Stimulated activated naive CD8-positive, alpha-beta T cell treated with anti-CD3 and anti-CD28 coated beads, Interleukin-15, Interleukin-2, amounts not matched to agents 100 U/mL and 50 U/mL, for 24 hours (primary cell): ENCODE measurements at regions not wholly inside any gene's neighbourhood (a gene's known extent, or its start where the extent isn't known, plus 50 kb on each side); places are given as distances from the start of the nearest gene placed in this dataset.

Source experiments
- ATAC-seq: fragments of 150-1000 bp; cut with Tn5 transposase; one replicate; pipeline ENCODE4 v1.10.0; 2021
- DNase-seq: peaks from one replicate; pipeline ENCODE4 v3.0.0; 2021

DNA sequence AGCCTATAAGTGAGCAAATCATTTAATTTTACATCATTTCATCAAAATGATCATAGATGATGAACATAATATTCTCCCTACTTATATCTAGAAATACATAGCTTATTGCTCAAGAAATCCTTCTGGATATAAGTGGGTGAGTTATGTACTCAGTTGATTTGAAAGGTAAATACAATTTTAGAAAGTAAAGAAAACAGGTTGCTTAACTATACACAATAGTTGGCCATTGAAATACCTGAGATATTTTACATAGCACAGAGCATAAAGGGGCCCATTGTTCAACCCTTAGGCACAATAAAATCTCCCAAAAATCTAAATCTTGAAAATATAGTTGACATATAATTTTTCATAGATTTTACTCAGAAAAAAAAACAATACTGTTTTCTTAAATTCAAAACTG, 782.0 kb upstream of the KLHL1 start:
- ATAC-seq = no peak
- no peak for DNase-seq

- DNase-seq = no peak
- ATAC-seq = no peak
These were observed 780.9 kb upstream of the KLHL1 start for GRCh38 chr13:70889163-70889562.

DNA sequence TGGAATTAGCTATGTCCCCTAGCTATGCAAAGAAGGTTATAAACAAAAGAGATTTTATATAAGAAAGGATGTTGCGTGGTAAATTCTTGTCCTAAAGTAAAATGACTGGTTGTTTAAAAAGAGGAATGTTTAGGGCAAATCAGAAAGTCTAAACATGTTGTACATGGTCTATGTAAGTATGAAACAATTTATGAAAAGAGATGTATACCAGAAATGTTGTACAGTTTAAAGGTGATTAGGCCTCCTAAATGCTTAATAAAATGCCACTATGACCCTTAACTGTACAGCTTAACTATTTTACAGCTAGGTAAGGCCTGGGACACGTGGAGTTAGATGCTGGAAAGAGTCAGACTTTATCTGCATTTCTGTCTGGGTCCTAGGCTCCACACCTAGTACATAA, 775.9 kb upstream of the KLHL1 start:
- ATAC-seq = no peak
- DNase-seq = no peak

- no peak for DNase-seq
- ATAC-seq = no peak
These were observed 766.4 kb upstream of the KLHL1 start for GRCh38 chr13:70874636-70875035.

DNA sequence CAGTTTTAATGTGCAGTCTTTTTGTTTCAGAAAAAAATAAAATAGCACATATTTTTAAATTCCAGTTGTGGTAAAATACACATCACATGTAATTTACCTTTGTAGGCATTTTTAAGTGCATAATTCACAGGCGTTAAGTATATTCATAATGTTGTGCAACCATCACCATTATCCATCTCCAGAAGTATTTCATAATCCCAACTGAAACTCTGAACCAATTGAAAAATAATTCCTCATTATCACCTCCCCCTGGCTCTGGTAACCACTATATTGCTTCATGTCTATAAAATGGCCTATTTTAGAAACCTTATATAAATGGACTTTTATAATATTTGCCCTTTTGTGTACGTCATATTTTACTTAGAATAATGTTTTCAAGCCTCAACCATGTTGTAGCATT, 756.5 kb upstream of the KLHL1 start:
- DNase-seq = no peak
- no peak for ATAC-seq

- DNase-seq = no peak
These were observed 748.5 kb upstream of the KLHL1 start for GRCh38 chr13:70856711-70857110.

DNA sequence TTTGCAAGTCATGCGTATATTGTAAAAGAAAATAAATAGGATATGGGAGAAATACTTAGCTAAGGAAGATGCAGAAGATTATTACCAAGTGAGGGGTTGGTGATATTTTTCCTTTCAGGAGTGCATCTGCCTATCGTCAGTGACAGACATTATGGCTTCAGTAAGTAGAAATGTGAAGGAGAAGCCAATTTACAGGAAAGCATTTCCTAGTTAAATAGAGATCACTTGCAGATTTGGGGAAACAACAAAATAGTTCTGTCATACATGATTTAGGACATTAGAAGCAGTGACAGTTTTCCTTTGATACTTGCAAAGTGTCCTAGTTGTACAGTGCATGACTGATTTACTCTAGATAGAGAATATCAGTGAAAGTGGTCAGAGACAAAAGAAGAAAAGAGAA, 747.8 kb upstream of the KLHL1 start:
- ATAC-seq = no peak
- no peak for DNase-seq

More at GRCh38 chr13:70856711-70857110, 748.5 kb upstream of the KLHL1 start:
- ATAC-seq = no peak

- ATAC-seq = no peak
- DNase-seq = no peak
These were observed 741.0 kb upstream of the KLHL1 start for GRCh38 chr13:70849222-70849621.

- DNase-seq = no peak
- no peak for ATAC-seq
These were observed 736.3 kb upstream of the KLHL1 start for GRCh38 chr13:70844391-70845108.

- DNase-seq = no peak
- no peak for ATAC-seq
These were observed 733.9 kb upstream of the KLHL1 start for GRCh38 chr13:70842062-70842644.

GRCh38 chr13:70841240-70842061, 733.2 kb upstream of the KLHL1 start:
- DNase-seq (no peak), ATAC-seq (no peak)

DNA sequence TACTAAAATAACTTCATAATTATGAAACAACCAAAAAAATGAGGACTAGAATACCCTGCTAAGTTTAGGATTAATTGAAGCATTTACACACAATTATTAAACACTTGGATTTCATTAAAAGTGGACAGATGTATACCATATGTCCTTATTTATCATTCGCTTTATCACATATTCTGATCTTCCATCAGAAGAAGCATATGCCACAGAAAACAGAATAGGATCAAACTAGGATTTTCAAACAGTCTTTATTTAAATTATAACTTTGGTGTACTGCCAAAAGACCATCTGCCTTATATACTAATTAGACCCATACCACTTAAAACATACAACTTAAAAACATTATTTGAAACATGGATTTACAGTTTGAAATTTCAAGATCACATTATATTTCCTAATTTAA, 727.1 kb upstream of the KLHL1 start:
- ATAC-seq (no peak), DNase-seq (no peak)

DNA sequence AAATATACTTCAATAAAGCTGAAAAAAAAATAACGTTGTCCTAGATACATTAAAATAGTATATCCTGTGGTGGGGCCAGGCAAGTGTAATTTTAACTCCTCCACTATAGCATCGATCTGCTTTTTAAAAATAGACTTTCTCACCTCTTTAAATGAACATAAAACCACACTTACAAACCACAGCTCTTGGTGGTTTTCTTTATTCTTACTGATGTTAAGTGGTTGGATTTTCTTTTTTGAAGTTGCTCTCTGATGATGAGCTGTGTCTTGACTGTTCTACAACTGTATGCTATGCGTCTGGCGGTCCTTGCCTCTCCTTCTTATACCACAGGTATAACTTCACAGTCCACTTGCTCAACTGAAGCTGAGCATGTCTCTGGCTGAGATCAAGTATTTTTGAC, 721.5 kb upstream of the KLHL1 start:
- DNase-seq = no peak
- ATAC-seq = no peak

DNA sequence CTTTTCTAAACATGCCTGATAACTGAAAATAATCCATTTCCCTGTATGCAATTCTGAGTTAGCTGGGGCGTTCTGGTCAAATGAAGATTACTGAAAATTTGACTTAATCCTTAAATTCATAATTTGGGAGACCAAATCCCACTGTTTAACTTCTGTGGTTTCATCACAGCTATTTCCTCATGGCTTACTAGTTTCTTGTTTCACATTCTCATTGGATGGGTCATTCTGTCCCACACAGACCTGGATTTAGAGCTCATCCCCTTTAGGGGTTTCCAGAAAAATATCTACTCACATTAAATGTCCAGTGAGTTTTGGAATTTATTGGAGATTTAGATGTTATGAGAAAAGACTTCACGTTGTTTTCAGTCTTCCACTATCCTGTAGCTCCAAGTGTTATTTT, 709.3 kb upstream of the KLHL1 start:
- DNase-seq (no peak), ATAC-seq (no peak)

DNA sequence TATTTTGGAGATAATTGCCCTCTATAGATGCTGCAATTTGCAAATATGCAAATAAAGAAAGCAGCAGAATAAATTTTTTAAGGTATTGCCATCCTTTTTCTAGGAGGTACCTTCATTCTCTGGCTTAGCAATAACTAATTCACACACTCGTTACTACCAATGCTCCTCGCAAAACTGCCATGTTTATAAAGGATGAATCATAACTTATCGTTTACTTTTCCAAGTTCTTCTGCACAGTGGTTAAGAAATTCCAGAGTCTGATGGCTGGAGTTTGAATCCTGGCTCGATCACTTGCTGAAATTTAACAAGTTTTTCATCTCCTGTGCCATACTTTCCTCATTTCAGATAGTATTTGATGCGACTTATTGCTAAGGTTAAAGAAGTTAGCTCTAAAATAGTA, 708.6 kb upstream of the KLHL1 start:
- DNase-seq (no peak), ATAC-seq (no peak)

GRCh38 chr13:70814684-70815083, 706.4 kb upstream of the KLHL1 start:
- ATAC-seq (no peak), DNase-seq (no peak)

GRCh38 chr13:70812481-70812880, 704.2 kb upstream of the KLHL1 start:
- ATAC-seq (no peak), DNase-seq (no peak)

- ATAC-seq (no peak), DNase-seq (no peak)
These were observed 701.3 kb upstream of the KLHL1 start for GRCh38 chr13:70809588-70809987.

GRCh38 chr13:70798385-70798784, 690.1 kb upstream of the KLHL1 start:
- ATAC-seq (no peak), DNase-seq (no peak)

DNA sequence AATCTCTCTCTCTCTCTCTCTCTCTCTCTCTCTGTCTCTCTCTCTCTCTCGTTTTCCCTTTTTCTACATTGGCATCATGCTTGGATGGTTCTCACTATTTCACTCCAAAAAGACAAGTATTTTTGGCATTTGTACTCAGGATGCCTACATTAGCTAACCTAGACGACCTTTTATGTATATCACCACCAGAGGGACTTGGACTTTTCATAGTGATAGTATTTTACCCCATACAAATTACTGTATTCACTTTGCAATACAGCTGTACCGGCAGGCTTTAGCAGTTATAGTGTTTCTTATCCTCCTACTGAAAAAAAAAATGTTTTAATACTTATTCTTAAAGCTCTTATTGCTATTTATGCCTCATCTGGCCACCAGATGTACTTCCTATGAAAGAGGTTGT, 687.2 kb upstream of the KLHL1 start:
- no peak for DNase-seq
- ATAC-seq = no peak

DNA sequence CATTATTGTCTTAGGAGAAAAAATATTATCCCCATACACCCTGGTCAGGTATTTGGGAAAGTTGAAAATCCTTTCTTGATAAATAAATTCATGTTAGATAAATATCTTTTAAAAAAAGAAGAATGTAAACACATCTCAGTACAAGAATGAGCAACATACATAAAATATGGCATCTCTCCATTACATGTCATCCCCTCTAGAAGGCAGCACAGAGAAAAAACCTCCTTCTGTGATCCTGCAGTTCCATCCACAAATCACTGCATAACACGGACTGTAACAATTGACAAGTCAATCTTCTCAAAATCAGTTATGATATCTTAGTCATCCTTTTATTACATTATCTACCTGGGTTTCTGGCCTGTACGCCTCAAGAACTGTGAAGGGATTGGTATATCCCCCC, 683.9 kb upstream of the KLHL1 start:
- DNase-seq (no peak), ATAC-seq (no peak)

GRCh38 chr13:70789751-70790150, 681.5 kb upstream of the KLHL1 start:
- ATAC-seq (no peak), DNase-seq (no peak)

DNA sequence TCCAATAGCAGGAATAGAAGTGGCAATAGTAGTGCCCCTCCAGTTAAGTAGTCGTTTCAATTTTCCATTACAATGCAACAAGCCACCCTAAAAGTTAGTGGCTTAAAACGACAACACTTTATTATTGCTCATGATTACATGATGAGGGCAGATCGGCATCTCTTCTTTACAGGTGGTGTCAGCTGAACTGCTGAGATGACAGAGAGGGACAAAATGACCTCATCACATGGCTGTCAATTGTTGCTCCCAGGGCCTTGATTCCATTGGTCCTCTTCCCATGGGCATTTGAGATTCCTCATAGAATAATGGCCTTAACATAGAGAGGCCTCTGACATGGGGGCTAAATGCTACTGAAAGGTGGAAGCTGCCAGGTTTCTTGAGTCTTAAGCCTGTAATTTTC, 679.8 kb upstream of the KLHL1 start:
- no peak for ATAC-seq
- no peak for DNase-seq
